Chondrocyte (in vitro differentiated cells): ENCODE measurements at regions not wholly inside any gene's neighbourhood (a gene's known extent, or its start where the extent isn't known, plus 50 kb on each side); places are given as distances from the start of the nearest gene placed in this dataset.

ENCODE experiments used
- DNase-seq: peaks from one replicate; pipeline ENCODE4 v3.0.0; 2021; ENCODE audit warnings: mixed read lengths, low spot score
- H3K27ac Mint-ChIP-seq: one replicate; pipeline ENCODE4 v1.8.0; 2021; ENCODE audit warnings: mild to moderate bottlenecking, moderate library complexity, mixed read lengths; ENCODE audit not compliant: unreplicated experiment
- H3K27me3 Mint-ChIP-seq: 2 replicates; pipeline ENCODE4 v1.8.0; 2021; ENCODE audit warnings: low read depth, mixed read lengths
- H3K36me3 Mint-ChIP-seq: 2 replicates; pipeline ENCODE4 v1.8.0; 2021; ENCODE audit warnings: low read depth, mixed read lengths
- H3K4me1 Mint-ChIP-seq: 2 replicates; pipeline ENCODE4 v1.8.0; 2021; ENCODE audit warnings: low read depth, mild to moderate bottlenecking, mixed read lengths
- H3K4me3 Mint-ChIP-seq: one replicate; pipeline ENCODE4 v1.8.0; 2021; ENCODE audit warnings: mild to moderate bottlenecking, moderate library complexity, mixed read lengths; ENCODE audit not compliant: unreplicated experiment
- H3K9me3 Mint-ChIP-seq: 2 replicates; pipeline ENCODE4 v1.8.0; 2021; ENCODE audit warnings: low read depth, mixed read lengths
- TF ChIP-seq, protein P1 (sequence below): fragments of 200-600 bp; sonication (generic); IDR thresholded peaks from 2 replicates; pipeline ENCODE4 v1.5.0; 2021; ENCODE audit warnings: antibody characterized with exemption, mild to moderate bottlenecking, moderate library complexity

DNA sequence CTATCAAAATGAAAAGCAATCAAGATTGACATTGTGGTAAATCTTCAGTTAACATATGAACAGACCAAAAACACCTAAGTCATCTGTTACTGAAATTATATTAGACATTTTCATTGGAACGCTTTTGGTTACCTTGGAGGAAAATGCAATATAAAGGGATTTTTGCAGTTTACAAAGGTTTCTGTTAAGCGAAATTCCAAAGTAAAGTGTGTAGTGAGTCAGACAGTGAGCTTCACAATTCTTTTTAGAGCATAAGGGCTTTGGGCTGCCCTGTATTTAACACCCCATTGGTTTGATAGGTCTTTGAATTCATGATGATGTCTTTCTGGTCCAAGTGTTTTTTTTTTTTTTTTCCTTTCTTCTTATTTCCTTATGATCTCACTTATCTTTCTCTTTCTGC lies 462.8 kb downstream of the EDEM1 start:
- no peak overlapping the region for H3K27ac Mint-ChIP-seq
- no peaks in the 10 kb centered on the region for H3K27me3 Mint-ChIP-seq
- DNase-seq = no peak
- no peaks in the 10 kb centered on the region for H3K4me1 Mint-ChIP-seq
- no peak overlapping the region for H3K4me3 Mint-ChIP-seq
- peaks cover 12% of the 10 kb centered on the region for H3K9me3 Mint-ChIP-seq
- H3K36me3 Mint-ChIP-seq = no peaks in the 10 kb centered on the region
- TF ChIP-seq, protein P1, sequence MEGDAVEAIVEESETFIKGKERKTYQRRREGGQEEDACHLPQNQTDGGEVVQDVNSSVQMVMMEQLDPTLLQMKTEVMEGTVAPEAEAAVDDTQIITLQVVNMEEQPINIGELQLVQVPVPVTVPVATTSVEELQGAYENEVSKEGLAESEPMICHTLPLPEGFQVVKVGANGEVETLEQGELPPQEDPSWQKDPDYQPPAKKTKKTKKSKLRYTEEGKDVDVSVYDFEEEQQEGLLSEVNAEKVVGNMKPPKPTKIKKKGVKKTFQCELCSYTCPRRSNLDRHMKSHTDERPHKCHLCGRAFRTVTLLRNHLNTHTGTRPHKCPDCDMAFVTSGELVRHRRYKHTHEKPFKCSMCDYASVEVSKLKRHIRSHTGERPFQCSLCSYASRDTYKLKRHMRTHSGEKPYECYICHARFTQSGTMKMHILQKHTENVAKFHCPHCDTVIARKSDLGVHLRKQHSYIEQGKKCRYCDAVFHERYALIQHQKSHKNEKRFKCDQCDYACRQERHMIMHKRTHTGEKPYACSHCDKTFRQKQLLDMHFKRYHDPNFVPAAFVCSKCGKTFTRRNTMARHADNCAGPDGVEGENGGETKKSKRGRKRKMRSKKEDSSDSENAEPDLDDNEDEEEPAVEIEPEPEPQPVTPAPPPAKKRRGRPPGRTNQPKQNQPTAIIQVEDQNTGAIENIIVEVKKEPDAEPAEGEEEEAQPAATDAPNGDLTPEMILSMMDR = no peak

DNA sequence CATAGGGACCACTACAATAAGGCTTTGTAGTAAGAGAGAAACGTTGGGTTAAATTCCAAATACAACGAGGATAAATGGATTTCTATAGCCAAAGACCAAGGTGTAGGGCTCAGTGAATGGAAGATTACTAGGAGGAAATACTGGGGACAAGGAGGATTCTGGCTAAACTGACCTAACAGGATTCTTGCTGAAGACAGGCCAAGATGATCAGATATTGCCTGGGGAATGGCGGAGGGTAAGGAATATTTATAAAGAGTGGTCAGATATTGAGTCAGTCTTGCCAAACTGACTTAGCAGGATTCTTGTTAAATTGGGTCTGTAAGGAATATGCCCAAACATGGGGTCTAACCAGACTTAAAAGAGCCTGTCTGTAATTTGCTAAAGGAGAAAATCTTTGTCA lies 463.8 kb downstream of the EDEM1 start:
- H3K27ac Mint-ChIP-seq = no peak overlapping the region
- peaks cover 19% of the 10 kb centered on the region for H3K9me3 Mint-ChIP-seq
- TF ChIP-seq, protein P1 = no peak
- no peaks in the 10 kb centered on the region for H3K4me1 Mint-ChIP-seq
- no peaks in the 10 kb centered on the region for H3K36me3 Mint-ChIP-seq
- no peaks in the 10 kb centered on the region for H3K27me3 Mint-ChIP-seq
- DNase-seq = no peak
- H3K4me3 Mint-ChIP-seq = no peak overlapping the region

DNA sequence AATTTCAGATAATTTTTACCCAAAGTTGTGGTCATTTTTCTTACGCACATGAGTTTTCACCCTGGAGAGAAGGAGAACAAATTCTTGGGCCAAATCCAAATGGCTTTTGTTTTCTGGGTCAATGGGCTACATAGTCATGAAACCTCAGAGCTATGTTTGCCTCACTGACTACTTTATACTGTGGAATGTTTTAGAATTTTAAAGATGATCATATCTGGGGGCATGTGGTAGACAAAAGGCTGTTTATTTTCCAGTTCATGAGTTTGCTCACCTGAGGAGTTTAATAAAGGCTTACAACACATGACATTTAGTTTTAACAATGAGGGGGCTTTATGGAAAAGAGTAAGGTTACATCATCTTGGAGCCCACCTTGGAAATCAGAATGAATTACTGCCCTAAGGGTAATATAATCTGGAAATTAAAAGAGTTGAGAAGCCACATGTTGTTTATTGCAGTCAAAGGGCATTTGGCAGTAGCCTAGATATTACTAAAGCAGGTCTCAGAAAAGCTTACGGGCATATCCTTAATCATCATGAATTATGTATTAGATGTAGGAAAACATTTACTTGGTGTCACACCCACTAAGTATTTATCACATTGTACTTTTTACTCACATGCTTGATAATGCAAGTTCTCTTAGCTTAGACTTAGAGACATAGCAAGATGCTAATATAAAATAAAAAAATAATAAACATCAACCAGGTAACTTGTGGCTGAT lies 466.1 kb downstream of the EDEM1 start:
- Mint-ChIP-seq H3K27ac (no peak overlapping the region), H3K9me3 (peaks cover 35% of the 10 kb centered on the region)

DNA sequence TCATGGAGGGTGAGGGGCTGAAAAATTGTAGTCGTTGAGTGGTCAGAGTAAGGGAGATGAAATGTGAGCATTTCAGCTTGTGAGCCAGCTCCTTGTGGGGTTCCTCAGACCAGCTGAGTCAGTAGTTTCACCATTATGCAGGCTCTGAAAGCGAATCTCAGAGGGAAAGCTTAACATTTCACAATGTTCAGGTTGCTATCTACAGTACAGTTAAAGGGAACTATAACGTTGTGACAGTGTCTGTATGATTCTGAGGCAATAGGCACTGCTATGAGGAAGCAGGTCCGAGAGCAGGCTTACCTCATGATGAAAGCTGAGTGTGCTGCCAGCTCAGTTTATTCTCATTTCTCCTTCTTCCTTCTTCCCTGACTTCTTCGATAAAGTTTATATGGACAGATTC lies 469.6 kb downstream of the EDEM1 start:
- no peak overlapping the region for H3K4me3 Mint-ChIP-seq
- no peak overlapping the region for H3K27ac Mint-ChIP-seq
- TF ChIP-seq, protein P1 = no peak
- no peak for DNase-seq
- no peaks in the 10 kb centered on the region for H3K36me3 Mint-ChIP-seq
- no peaks in the 10 kb centered on the region for H3K27me3 Mint-ChIP-seq
- peaks cover 55% of the 10 kb centered on the region for H3K9me3 Mint-ChIP-seq
- H3K4me1 Mint-ChIP-seq = no peaks in the 10 kb centered on the region

More for the DNA sequence above, 466.1 kb downstream of the EDEM1 start:
- TF ChIP-seq, protein P1 = no peak
- DNase-seq = no peak
- H3K4me1 Mint-ChIP-seq = no peaks in the 10 kb centered on the region
- H3K4me3 Mint-ChIP-seq = no peak overlapping the region
- H3K36me3 Mint-ChIP-seq = no peaks in the 10 kb centered on the region
- no peaks in the 10 kb centered on the region for H3K27me3 Mint-ChIP-seq

DNA sequence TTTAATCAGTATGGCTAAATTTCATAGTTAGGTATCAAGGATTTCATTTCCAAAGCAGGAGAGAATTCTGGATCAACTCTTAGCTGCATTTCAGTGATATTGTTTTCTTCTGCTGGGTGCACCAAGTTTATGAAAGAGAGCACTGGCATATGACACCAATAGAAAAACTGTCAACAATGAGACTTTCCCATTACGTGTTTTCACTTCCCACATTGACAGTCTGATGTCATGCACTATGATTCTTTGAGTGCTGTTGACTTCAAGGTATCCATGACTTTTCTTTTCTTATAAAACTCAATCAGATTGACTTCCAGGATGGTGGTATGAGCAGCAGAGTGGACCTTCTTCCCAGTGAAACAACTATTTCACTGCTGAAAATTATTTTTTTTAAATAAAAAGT lies 476.1 kb downstream of the EDEM1 start:
- DNase-seq = no peak
- Mint-ChIP-seq H3K9me3 (peaks cover 56% of the 10 kb centered on the region), H3K4me1 (no peaks in the 10 kb centered on the region), H3K36me3 (no peaks in the 10 kb centered on the region), H3K27me3 (no peaks in the 10 kb centered on the region), H3K27ac (no peak overlapping the region), H3K4me3 (no peak overlapping the region)
- TF ChIP-seq, protein P1 = no peak
